SK-N-MC (cell line): ENCODE measurements at regions not wholly inside any gene's neighbourhood (a gene's known extent, or its start where the extent isn't known, plus 50 kb on each side); places are given as distances from the start of the nearest gene placed in this dataset.

Experiments
- DNase-seq: peaks from one replicate; pipeline ENCODE4 v3.0.0-alpha.2; 2011; ENCODE audit warnings: low read depth, low spot score
- H3K27ac ChIP-seq: fragments of 200-600 bp; sonication (generic); 2 replicates; pipeline ENCODE4 v1.5.1; 2016; ENCODE audit warnings: mixed run types
- H3K36me3 ChIP-seq: fragments of 200-600 bp; sonication (generic); 2 replicates; pipeline ENCODE4 v1.6.1; 2017; ENCODE audit warnings: antibody characterized with exemption, low read length, mixed read lengths; ENCODE audit not compliant: insufficient read depth
- H3K4me3 ChIP-seq: fragments of 200-600 bp; sonication (generic); 2 replicates; pipeline ENCODE4 v1.5.1; 2016
- H3K9ac ChIP-seq: fragments of 200-600 bp; sonication (generic); 2 replicates; pipeline ENCODE4 v1.8.0; 2017; ENCODE audit warnings: mixed run types, mixed read lengths; ENCODE audit not compliant: insufficient read length
- H3K9me3 ChIP-seq: fragments of 200-600 bp; sonication (generic); 2 replicates; pipeline ENCODE4 v1.6.1; 2017; ENCODE audit warnings: low read depth, mild to moderate bottlenecking, antibody characterized with exemption, low read length, moderate library complexity, mixed read lengths
- EZH2 ChIP-seq: fragments of 200-600 bp; sonication (generic); IDR thresholded peaks from one replicate; pipeline ENCODE4 v1.6.1; 2017; ENCODE audit warnings: antibody characterized with exemption
- FOXP2 ChIP-seq: optimal IDR thresholded peaks from 2 replicates; pipeline ENCODE3; 2011; ENCODE audit warnings: mild to moderate bottlenecking, moderate library complexity; ENCODE audit not compliant: insufficient read depth; ENCODE audit errors: extremely low read length, control extremely low read depth
- POLR2AphosphoS5 ChIP-seq: IDR thresholded peaks from 2 replicates; pipeline ENCODE4 v1.6.1; 2012; ENCODE audit warnings: mild to moderate bottlenecking, low read depth, low read length, borderline replicate concordance

DNA sequence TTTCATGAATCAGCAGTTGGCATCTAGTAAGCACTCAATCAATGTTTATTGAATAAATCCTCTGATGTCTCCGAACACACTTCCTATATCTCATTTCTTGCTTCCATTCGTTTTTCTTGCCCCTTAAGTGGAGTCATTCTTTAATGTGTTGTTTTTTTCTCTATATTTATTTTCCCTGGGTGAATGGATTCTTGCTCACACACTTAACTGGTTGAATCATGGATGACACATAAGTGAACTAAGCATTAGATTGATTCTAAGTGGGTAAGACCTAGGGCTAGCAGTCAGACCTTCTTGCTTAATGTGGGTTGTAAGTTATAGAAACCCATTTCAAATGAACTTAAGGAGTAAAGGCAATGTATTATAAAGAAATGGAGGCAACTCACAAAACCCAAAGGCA lies 111.1 kb downstream of the RTL3 start:
- H3K9ac ChIP-seq: no peak overlapping the region
- H3K9me3 ChIP-seq: no peaks in the 10 kb centered on the region
- TF ChIP-seq FOXP2: no peak
- no peak for TF ChIP-seq EZH2
- no peak for TF ChIP-seq POLR2AphosphoS5
- no peak overlapping the region for H3K4me3 ChIP-seq
- H3K36me3 ChIP-seq: no peaks in the 10 kb centered on the region
- DNase-seq: no peak
- no peak overlapping the region for H3K27ac ChIP-seq

DNA sequence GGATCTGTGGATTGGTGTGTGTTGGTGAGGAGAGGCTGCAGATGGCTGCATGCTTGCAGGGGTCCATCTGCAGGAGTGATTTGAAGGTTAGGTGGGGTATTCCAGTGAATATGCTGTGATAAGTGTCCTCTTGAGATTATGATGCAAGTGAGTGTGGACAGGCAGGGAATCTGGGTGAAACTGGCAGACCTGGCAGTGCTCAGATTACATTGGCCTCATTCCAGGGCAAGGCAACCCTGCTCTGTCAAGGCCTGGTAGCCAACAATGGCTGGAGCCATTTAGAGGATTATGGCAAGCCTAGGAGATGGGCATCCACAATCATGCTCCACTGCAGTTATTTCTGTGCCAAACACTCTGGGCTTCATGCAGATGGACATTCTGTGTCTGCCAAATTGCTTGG lies 113.9 kb downstream of the RTL3 start:
- H3K4me3 ChIP-seq: no peak overlapping the region
- no peaks in the 10 kb centered on the region for H3K9me3 ChIP-seq
- DNase-seq: no peak
- no peak overlapping the region for H3K27ac ChIP-seq
- no peaks in the 10 kb centered on the region for H3K36me3 ChIP-seq
- no peak overlapping the region for H3K9ac ChIP-seq
- TF ChIP-seq FOXP2: no peak
- no peak for TF ChIP-seq EZH2
- no peak for TF ChIP-seq POLR2AphosphoS5

DNA sequence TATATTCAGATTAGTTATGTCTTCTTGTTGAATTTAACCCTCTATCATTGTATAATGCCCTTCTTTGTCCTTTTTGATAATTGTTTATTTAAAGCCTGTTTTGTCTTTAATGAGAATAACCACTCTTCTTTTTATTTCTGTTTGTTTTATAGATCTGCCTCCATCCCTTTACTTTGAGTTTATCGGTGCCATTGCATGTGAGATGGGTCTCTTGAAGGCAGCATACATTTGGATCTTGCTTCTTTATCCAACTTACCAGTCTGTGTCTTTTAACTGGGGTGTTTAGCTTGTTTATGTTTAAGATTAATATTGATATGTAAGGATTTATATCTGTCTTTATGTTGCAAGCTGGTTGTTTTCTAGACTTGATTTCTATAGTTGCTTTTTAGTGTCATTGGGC lies 115.8 kb downstream of the RTL3 start:
- TF ChIP-seq EZH2 (no peak), POLR2AphosphoS5 (no peak), FOXP2 (no peak)
- Histone ChIP-seq H3K9me3 (no peaks in the 10 kb centered on the region), H3K27ac (no peak overlapping the region), H3K4me3 (no peak overlapping the region), H3K36me3 (no peaks in the 10 kb centered on the region), H3K9ac (no peak overlapping the region)
- DNase-seq: no peak

DNA sequence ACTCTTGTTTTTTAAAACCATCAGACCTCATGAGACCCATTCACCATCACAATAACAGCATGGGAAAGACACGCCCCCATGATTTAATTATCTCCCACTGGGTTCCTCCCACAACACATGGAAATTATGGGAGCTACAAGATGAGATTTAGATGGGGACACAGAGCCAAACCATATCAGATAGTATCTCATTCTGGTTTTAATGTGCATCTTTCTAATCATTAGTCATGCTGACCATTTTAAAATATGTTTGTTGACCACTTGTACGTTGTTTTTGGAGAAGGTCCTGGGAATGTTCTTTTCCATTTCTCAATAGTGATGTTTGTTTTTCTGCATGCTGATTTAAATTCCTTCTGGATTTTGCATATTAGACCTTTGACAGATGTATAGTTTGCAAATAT lies 119.0 kb downstream of the RTL3 start:
- Histone ChIP-seq H3K9me3 (no peaks in the 10 kb centered on the region), H3K4me3 (no peak overlapping the region)
- TF ChIP-seq POLR2AphosphoS5: no peak
- TF ChIP-seq EZH2: no peak
- no peak for TF ChIP-seq FOXP2

DNA sequence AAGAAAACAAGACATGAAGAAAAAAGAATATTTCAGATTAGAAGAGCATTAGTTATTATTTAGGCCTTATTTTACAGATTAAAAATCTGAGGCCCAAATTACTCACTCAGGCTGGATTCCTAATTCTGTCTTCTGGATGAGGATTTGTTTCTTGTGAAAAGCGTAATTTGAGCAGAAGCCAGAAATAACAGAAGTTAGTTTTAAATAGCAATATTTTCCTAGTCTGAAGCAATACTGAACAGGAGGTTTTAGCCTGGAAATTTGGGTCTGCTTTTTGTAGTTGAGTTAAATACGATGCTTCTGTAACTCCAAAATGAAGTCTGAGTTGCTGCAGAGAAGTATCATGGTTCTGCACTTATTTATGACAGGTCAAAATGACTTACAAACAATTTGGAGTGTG lies 124.9 kb downstream of the RTL3 start:
- Histone ChIP-seq H3K36me3 (no peaks in the 10 kb centered on the region), H3K4me3 (no peak overlapping the region), H3K9ac (no peak overlapping the region), H3K9me3 (no peaks in the 10 kb centered on the region), H3K27ac (no peak overlapping the region)
- DNase-seq: no peak
- no peak for TF ChIP-seq EZH2
- TF ChIP-seq POLR2AphosphoS5: no peak
- no peak for TF ChIP-seq FOXP2

More for the DNA sequence above, 119.0 kb downstream of the RTL3 start:
- Histone ChIP-seq H3K9ac (no peak overlapping the region), H3K36me3 (no peaks in the 10 kb centered on the region), H3K27ac (no peak overlapping the region)
- no peak for DNase-seq

DNA sequence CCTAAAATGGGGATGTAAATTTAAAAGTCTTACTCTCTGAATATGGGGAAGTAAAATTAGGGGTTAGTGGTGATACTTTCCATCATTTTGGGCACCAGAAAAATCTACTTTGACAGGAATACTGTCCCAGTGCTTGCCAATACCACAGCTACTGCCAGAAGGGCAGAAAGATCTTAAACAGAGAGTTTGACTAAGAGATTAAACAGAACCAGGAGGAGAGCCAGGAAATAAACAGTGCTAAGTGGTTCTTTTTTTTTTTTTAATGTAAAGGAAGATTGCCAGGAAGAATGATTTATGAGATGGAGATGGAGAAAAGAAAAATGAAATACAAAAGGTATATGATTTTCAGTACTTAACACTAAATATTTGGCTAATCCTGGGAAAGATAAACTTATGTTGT lies 126.8 kb downstream of the RTL3 start:
- DNase-seq: no peak
- no peak overlapping the region for H3K27ac ChIP-seq
- TF ChIP-seq EZH2: no peak
- TF ChIP-seq POLR2AphosphoS5: no peak
- no peak for TF ChIP-seq FOXP2

DNA sequence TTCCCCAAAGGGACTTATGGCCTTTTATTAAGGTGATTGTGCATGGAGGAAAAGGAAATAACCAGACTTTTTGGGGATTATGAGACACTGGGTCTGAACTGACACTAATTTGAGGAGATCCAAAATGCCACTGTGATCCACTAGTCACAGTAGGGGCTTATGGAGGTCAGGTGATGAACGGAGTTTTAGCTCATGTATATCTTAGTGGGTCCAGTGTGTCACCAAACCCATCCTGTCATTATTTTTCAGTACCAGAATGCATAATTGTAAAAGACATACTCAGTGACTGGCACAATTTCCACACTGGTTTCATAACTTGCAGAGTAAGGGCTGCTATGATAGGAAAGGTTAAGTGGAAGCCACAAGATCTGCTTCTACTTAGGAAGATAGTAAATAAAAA lies 131.3 kb downstream of the RTL3 start:
- no peak for DNase-seq
- Histone ChIP-seq H3K27ac (no peak overlapping the region), H3K9ac (no peak overlapping the region), H3K9me3 (no peaks in the 10 kb centered on the region), H3K4me3 (no peak overlapping the region), H3K36me3 (no peaks in the 10 kb centered on the region)
- TF ChIP-seq POLR2AphosphoS5 (no peak), FOXP2 (no peak), EZH2 (no peak)

More for the DNA sequence above, 126.8 kb downstream of the RTL3 start:
- Histone ChIP-seq H3K36me3 (no peaks in the 10 kb centered on the region), H3K4me3 (no peak overlapping the region), H3K9ac (no peak overlapping the region), H3K9me3 (no peaks in the 10 kb centered on the region)

DNA sequence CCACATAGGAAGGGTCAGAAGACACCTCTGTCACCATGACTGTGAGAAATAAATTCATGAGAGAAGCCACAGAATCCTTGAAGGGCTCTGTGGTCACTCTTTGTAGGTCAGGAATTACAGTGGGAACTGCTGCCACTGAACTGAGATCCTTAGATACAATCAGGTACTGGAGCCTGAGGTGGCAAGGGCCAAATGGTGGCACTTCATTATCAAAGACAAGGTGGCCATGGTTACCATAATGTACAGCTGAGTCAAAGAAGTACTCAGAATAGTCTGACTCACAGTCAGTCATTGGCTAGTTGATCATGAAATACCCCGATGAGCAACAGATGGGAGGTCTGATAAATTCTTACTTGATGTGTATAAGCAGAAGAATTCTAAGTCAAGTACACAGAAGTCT lies 131.9 kb downstream of the RTL3 start:
- DNase-seq: no peak
- Histone ChIP-seq H3K4me3 (no peak overlapping the region), H3K27ac (no peak overlapping the region), H3K9me3 (no peaks in the 10 kb centered on the region), H3K9ac (no peak overlapping the region), H3K36me3 (no peaks in the 10 kb centered on the region)
- TF ChIP-seq EZH2 (no peak), FOXP2 (no peak), POLR2AphosphoS5 (no peak)

DNA sequence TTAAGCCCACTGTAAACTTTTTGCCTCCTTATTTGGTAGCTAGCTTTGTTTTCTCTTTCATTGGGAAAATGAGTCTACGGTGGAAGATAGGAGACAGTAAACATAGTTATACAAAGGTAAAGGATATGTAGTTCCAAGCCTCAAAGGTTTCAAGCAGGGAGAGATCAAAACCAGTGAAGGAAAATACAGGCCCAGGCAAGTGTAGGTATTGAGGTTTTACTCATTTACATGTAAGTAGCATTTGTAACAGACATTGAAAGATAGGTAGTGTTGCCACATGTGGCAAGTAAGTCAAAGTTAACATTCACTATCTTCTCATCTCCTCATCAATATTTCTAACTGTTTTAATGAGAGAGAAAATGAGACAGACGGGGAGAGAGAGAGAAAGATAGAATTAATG lies 136.5 kb downstream of the RTL3 start:
- H3K9me3 ChIP-seq: no peaks in the 10 kb centered on the region
- no peak for DNase-seq
- no peak overlapping the region for H3K4me3 ChIP-seq
- no peak overlapping the region for H3K27ac ChIP-seq
- H3K9ac ChIP-seq: no peak overlapping the region
- TF ChIP-seq EZH2: no peak
- TF ChIP-seq POLR2AphosphoS5: no peak
- no peak for TF ChIP-seq FOXP2
- H3K36me3 ChIP-seq: no peaks in the 10 kb centered on the region
